GM12891 (cell line): ENCODE measurements at regions not wholly inside any gene's neighbourhood (a gene's known extent, or its start where the extent isn't known, plus 50 kb on each side); places are given as distances from the start of the nearest gene placed in this dataset.

Experiments
- PAX5 ChIP-seq: IDR thresholded peaks from 2 replicates; pipeline ENCODE4 v1.6.1; 2011; ENCODE audit warnings: low read length, moderate library complexity, mild to moderate bottlenecking; ENCODE audit not compliant: insufficient read depth, severe bottlenecking
- POLR2A ChIP-seq: IDR thresholded peaks from 2 replicates; pipeline ENCODE4 v1.6.1; 2011; ENCODE audit warnings: low read depth, low read length, control low read depth
- POLR2AphosphoS5 ChIP-seq: IDR thresholded peaks from 2 replicates; pipeline ENCODE4 v1.6.1; 2011; ENCODE audit warnings: low read depth, low read length, control low read depth
- SPI1 ChIP-seq: IDR thresholded peaks from 2 replicates; pipeline ENCODE4 v1.6.1; 2011; ENCODE audit warnings: low read depth, low read length, control low read depth
- TAF1 ChIP-seq: IDR thresholded peaks from 2 replicates; pipeline ENCODE4 v1.6.1; 2011; ENCODE audit warnings: low read depth, low read length, control low read depth

DNA sequence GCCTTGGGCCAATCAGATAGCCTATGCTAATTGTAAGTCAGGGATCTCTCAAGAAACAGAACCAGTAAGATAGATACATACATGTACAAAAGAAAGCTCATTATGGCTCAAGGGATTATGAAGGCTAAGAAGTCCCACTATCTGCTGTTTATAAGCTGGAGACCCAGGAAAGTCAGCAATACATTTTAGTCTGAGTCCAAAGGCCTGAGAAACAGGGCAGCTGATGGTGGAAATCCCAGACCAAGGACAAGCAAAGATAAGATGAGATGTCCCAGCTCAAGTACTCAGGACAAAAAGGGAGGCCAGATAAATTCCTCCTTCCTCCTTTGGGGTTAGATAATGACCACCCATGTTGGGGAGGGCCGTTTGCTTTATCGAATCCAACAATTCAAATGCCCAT lies 269.9 kb downstream of the AJAP1 start:
- TF ChIP-seq POLR2AphosphoS5 = no peak
- no peak for TF ChIP-seq POLR2A
- no peak for TF ChIP-seq TAF1
- no peak for TF ChIP-seq PAX5
- no peak for TF ChIP-seq SPI1
